Lower leg skin (tissue), 3 donors: ENCODE measurements at regions not wholly inside any gene's neighbourhood (a gene's known extent, or its start where the extent isn't known, plus 50 kb on each side); places are given as distances from the start of the nearest gene placed in this dataset.

Experiments used
- CTCF ChIP-seq, 3 donors: fragments of 450-650 bp; IDR thresholded peaks; one replicate each; pipeline ENCODE4 v1.5.1; 2016; ENCODE audit warnings: antibody characterized with exemption in 3 of 3, mild to moderate bottlenecking in 3 of 3, moderate library complexity in 2 of 3
- POLR2A ChIP-seq, 2 donors: fragments of 450-650 bp; IDR thresholded peaks; one replicate each; pipeline ENCODE4 v1.6.1; 2016 to 2017; ENCODE audit warnings: antibody characterized with exemption in 2 of 2, mild to moderate bottlenecking in 1 of 2, moderate library complexity in 1 of 2

- TF ChIP-seq POLR2A (IDR thresholded peaks at IDR 0.05) (no peak), CTCF (IDR thresholded peaks at IDR 0.05) (no peak)
Observed at GRCh38 chr1:29651684-29652665, 415.7 kb downstream of the PTPRU start.
